ENCODE measurements at regions not wholly inside any gene's neighbourhood (a gene's known extent, or its start where the extent isn't known, plus 50 kb on each side); places are given as distances from the start of the nearest gene placed in this dataset.

GRCh38 chr11:91686281-91686680 is 538.3 kb upstream of the FAT3 start:
- no peaks in the 10 kb centered on the region for H3K4me1 ChIP-seq
- ATAC-seq: no peak
- H3K4me3 ChIP-seq: no peak overlapping the region
- no peaks in the 10 kb centered on the region for H3K27me3 ChIP-seq
- no peaks in the 10 kb centered on the region for H3K36me3 ChIP-seq
- H3K27ac ChIP-seq: no peak overlapping the region
- WGBS, 2 donors (ENCODE audit: low coverage in 1 of 2): 59 to 75% methylated on average over 3 of the region's 3 CpGs
- H3K9me3 ChIP-seq: no peaks in the 10 kb centered on the region
- TF ChIP-seq EP300 (IDR thresholded peaks at IDR 0.05) (no peak), POLR2A (IDR thresholded peaks at IDR 0.05) (no peak), POLR2AphosphoS5 (IDR thresholded peaks at IDR 0.05) (no peak)
- TF ChIP-seq, protein P1, sequence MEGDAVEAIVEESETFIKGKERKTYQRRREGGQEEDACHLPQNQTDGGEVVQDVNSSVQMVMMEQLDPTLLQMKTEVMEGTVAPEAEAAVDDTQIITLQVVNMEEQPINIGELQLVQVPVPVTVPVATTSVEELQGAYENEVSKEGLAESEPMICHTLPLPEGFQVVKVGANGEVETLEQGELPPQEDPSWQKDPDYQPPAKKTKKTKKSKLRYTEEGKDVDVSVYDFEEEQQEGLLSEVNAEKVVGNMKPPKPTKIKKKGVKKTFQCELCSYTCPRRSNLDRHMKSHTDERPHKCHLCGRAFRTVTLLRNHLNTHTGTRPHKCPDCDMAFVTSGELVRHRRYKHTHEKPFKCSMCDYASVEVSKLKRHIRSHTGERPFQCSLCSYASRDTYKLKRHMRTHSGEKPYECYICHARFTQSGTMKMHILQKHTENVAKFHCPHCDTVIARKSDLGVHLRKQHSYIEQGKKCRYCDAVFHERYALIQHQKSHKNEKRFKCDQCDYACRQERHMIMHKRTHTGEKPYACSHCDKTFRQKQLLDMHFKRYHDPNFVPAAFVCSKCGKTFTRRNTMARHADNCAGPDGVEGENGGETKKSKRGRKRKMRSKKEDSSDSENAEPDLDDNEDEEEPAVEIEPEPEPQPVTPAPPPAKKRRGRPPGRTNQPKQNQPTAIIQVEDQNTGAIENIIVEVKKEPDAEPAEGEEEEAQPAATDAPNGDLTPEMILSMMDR (IDR thresholded peaks at IDR 0.05): no peak

DNA sequence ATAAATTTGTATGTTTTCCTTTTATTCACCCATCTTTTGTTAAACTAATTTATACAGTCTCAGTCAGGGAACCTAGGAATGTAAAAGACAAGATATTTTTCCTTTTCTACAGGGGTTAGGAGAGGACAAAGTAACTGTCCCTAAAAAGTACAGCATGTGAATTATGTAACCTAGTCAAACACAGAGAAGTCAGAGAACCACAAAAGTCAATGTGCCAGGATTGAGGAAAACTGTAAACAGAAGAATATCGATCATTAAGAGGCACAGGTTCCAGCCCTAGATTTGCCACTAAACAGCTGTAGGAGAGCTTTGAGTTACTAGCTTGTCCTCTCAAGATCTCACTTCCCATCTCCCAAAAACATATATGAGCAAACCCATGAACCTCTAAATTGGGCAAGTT is 550.9 kb upstream of the FAT3 start:
- Histone ChIP-seq H3K27ac (no peak overlapping the region), H3K4me3 (no peak overlapping the region), H3K27me3 (no peaks in the 10 kb centered on the region), H3K9me3 (no peaks in the 10 kb centered on the region), H3K4me1 (no peaks in the 10 kb centered on the region), H3K36me3 (no peaks in the 10 kb centered on the region)
- 67 to 80% methylated on average over 1 of the region's 1 CpG for WGBS, 2 donors (ENCODE audit: low coverage in 1 of 2)
- ATAC-seq: no peak
- no peak for TF ChIP-seq POLR2AphosphoS5 (IDR thresholded peaks at IDR 0.05)
- TF ChIP-seq, protein P1 (IDR thresholded peaks at IDR 0.05): no peak
- no peak for TF ChIP-seq EP300 (IDR thresholded peaks at IDR 0.05)
- no peak for TF ChIP-seq POLR2A (IDR thresholded peaks at IDR 0.05)

GRCh38 chr11:91664521-91664920 is 560.1 kb upstream of the FAT3 start:
- no peaks in the 10 kb centered on the region for H3K27me3 ChIP-seq
- H3K4me1 ChIP-seq: no peaks in the 10 kb centered on the region
- H3K27ac ChIP-seq: no peak overlapping the region
- 71% methylated on average over 3 of the region's 3 CpGs; no CpG with 5 or more reads in 1 of the 2 donors for WGBS, 2 donors (ENCODE audit: low coverage in 1 of 2)
- no peak for ATAC-seq
- no peaks in the 10 kb centered on the region for H3K36me3 ChIP-seq
- no peak overlapping the region for H3K4me3 ChIP-seq
- no peaks in the 10 kb centered on the region for H3K9me3 ChIP-seq
- TF ChIP-seq POLR2AphosphoS5 (IDR thresholded peaks at IDR 0.05) (no peak), EP300 (IDR thresholded peaks at IDR 0.05) (no peak), POLR2A (IDR thresholded peaks at IDR 0.05) (no peak)
- TF ChIP-seq, protein P1 (IDR thresholded peaks at IDR 0.05): no peak

GRCh38 chr11:91660036-91660435 is 564.6 kb upstream of the FAT3 start:
- Histone ChIP-seq H3K4me1 (no peaks in the 10 kb centered on the region), H3K4me3 (no peak overlapping the region), H3K27me3 (no peaks in the 10 kb centered on the region), H3K36me3 (no peaks in the 10 kb centered on the region), H3K27ac (no peak overlapping the region), H3K9me3 (no peaks in the 10 kb centered on the region)
- WGBS, 2 donors (ENCODE audit: low coverage in 1 of 2): 33 to 70% methylated on average over 1 of the region's 1 CpG
- no peak for ATAC-seq
- TF ChIP-seq POLR2A (IDR thresholded peaks at IDR 0.05) (no peak), EP300 (IDR thresholded peaks at IDR 0.05) (no peak), POLR2AphosphoS5 (IDR thresholded peaks at IDR 0.05) (no peak)
- TF ChIP-seq, protein P1 (IDR thresholded peaks at IDR 0.05): no peak

DNA sequence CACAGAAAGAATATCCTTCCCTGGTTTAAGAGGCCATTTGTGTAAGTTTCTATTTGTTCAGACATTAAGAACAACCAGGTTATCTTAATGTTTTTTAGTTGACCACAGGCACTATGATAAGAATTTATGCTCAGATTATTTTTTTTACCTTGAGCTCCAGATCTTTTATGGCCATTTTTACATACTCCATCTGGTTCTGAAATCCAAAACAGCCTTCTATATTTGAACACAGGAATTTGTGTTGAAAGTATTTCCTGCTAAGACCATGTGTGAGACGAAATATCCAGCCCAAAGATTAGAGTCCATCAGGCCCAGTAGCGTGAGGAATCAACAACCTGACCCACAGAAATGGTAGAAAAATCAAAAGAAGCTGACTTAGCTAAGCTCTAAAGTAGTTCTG is 569.9 kb upstream of the FAT3 start:
- Histone ChIP-seq H3K27ac (no peak overlapping the region), H3K27me3 (no peaks in the 10 kb centered on the region), H3K9me3 (no peaks in the 10 kb centered on the region), H3K4me1 (no peaks in the 10 kb centered on the region), H3K4me3 (no peak overlapping the region), H3K36me3 (no peaks in the 10 kb centered on the region)
- no peak for ATAC-seq
- WGBS, 2 donors (ENCODE audit: low coverage in 1 of 2): 32 to 59% methylated on average over 2 of the region's 2 CpGs
- TF ChIP-seq, protein P1 (IDR thresholded peaks at IDR 0.05): no peak
- TF ChIP-seq EP300 (IDR thresholded peaks at IDR 0.05) (no peak), POLR2A (IDR thresholded peaks at IDR 0.05) (no peak), POLR2AphosphoS5 (IDR thresholded peaks at IDR 0.05) (no peak)
